ENCODE measurements at regions not wholly inside any gene's neighbourhood (a gene's known extent, or its start where the extent isn't known, plus 50 kb on each side); places are given as distances from the start of the nearest gene placed in this dataset.
"Not testable (repeated sequence)": the region's sequence is repeated elsewhere in the genome, so short reads cannot be mapped to it uniquely, and the experiment has no call there.

GRCh38 chr1:149423122-149423521 is 51.7 kb upstream of the NBPF19 start:
- H2AFZ ChIP-seq (ENCODE audit: low read length); H3K79me2 ChIP-seq (ENCODE audit: low read length); CTCF ChIA-PET; H3K4me1 ChIP-seq (ENCODE audit: insufficient read depth, low read length); H3K4me3 ChIP-seq (ENCODE audit: low read length); H3K27me3 ChIP-seq (ENCODE audit: low read length); H3F3A ChIP-seq (ENCODE audit: low read length, unreplicated experiment); H3K4me2 ChIP-seq (ENCODE audit: low read length); H3K36me3 ChIP-seq (ENCODE audit: low read depth, low read length); DNase-seq; POLR2A ChIA-PET (ENCODE audit: unreplicated experiment); ATAC-seq; H4K20me1 ChIP-seq (ENCODE audit: low read length); H3K27ac ChIP-seq (ENCODE audit: low read length); H3K9me3 ChIP-seq (ENCODE audit: low read length); H3K9ac ChIP-seq (ENCODE audit: low read length); H3K9me2 ChIP-seq (replicated peaks; ENCODE audit: low read length); BruUV-seq (replicated peaks); intact Hi-C loops (cut with micrococcal nuclease): not testable (repeated sequence)
